ENCODE measurements at regions not wholly inside any gene's neighbourhood (a gene's known extent, or its start where the extent isn't known, plus 50 kb on each side); places are given as distances from the start of the nearest gene placed in this dataset.

GRCh38 chr4:174099712-174100111 lies 183.8 kb downstream of the FBXO8 start:
- TF ChIP-seq CTCF (IDR thresholded peaks at IDR 0.05): no peak
- no peak for TF ChIP-seq POLR2A (IDR thresholded peaks at IDR 0.05)

Data from body of pancreas (tissue), 4 donors.